SHP77 (cell line): ENCODE measurements at regions not wholly inside any gene's neighbourhood (a gene's known extent, or its start where the extent isn't known, plus 50 kb on each side); places are given as distances from the start of the nearest gene placed in this dataset.
"Not testable (repeated sequence)": the region's sequence is repeated elsewhere in the genome, so short reads cannot be mapped to it uniquely, and the experiment has no call there.

Experiments used
- DNase-seq, 2 experiments: peaks; one replicate each; lab custom pipeline; 2025; lab: John Stamatoyannopoulos, UW

DNA sequence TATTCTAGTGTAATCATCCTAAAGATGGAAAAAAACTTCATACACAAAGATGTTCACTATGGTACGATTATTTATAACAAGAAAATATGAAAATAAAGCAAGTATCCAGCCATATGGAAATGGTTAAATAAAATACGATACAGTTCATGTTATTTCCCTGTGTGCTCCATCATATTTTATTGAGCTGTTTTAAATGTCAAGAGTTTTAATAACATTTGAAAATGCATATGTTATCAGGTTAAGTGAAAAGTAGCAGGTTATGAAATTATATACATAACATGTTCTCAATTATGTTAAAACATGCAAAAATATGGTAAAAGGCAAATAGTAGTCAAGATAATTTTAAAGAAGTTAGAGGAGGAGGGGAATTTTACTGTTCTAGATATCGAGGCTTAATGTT is 192.0 kb downstream of the HNRNPD start:
- DNase-seq: no peak

DNA sequence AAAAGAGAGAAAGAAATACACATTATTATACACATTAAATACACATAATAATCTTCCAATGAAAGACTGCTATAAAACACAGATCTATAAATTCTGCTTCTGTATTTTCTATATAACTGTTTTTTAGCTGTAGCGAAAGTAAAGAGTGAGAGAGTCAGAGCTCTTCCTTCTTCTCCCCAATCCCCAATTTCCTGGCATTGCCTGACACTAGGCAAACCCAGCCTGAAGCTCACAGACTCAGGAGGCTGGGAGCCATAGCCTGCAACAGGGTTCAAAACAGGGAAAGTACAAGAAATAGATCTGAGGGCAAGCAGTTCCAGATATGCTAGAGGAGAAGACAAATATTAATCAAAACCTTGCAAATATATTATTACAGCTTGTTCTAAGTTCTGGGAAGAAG is 201.6 kb downstream of the HNRNPD start:
- DNase-seq: no peak

DNA sequence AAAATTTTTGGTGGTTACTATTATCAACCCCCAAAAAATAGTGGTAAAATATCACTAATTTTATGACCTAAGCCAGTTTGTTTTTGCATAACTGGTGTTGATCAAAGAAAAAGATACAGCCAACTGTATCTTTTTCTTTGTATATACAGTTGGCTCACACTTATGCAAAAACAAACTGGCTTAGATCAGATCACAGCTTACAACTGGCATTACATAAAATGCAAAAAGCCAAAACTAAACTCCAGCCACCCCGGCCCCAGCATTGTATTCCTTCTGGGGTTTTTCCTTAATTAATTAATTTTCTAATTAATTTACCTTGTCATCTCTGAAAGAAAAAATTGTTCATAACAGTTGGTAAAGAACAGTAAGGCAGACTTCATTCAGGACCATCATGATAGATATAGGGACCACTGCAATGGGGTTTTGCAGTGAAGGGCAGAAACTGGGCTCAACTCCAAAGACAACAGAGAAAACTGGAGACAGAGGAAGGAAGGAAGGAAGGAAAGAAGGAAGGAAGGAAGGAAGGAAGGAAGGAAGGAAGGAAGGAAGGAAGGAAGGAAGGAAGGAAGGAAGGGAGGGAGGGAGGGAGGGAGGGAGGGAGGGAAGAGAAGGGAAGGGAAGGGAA is 202.1 kb downstream of the HNRNPD start:
- DNase-seq: no peak

GRCh38 chr4:82149750-82150149 is 224.0 kb downstream of the HNRNPD start:
- no peak for DNase-seq

DNA sequence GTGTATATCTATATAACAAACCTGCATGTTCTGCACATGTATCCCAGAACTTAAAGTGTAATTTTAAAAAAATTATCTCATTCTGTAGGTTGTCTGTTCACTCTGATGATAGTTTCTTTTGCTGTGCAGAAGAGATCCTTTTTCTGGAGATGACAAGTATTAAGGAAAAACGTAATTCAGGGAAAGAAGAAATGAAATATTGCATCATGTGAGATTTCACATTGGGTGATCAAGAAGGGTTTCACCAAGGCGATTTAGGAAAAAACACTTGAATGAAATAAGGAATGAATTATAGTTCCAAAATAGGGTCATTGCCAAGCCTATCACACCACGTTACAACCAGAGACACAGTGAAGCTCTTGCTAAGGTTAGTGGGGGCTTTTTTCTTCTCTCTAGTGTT is 227.9 kb downstream of the HNRNPD start:
- DNase-seq: no peak

- no peak for DNase-seq
Measured at GRCh38 chr4:82140422-82140821, 233.4 kb downstream of the HNRNPD start.

GRCh38 chr4:82139287-82139686 is 234.5 kb downstream of the HNRNPD start:
- DNase-seq: no peak

DNA sequence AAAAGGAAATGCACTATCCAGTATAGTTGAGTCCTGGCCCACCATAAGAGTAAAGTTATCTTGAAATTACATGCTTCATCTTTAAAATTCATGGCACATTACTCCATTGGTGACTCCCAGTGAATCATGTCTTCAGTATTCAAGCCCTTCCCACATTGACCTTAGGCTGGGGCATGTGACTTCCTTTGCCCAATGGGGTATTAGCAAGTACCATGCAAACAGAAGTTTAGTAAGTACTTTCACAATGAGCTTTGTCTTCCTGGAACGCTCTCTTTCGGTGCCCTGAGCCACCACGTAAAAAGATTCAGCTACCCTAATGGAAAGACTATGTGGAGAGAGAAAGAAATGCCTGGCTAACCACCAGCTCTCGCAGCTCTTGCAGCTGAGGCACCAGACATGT is 235.4 kb downstream of the HNRNPD start:
- no peak for DNase-seq

- DNase-seq: no peak
Measured at GRCh38 chr4:82136161-82136801, 237.5 kb downstream of the HNRNPD start.

DNA sequence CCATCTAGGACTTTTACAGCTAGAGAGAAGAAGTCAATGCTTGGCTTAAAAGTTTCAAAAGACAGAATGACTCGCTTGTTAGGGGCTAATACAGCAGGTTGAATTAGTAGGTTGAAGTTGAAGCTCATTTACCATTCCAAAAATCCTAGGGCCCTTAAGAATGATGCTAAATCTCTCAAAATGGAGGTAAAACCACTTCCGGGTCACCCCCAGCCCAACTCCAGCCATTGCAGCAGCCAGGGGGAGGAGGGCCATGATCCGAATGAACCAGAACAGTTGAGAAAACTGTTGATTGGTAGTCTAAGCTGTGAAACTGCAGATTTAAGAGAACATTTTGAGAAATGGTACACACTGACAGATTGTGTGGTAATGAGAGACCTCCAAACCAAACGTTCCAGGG is 245.4 kb downstream of the HNRNPD start:
- DNase-seq: no peak

GRCh38 chr4:82126512-82127040 is 247.2 kb downstream of the HNRNPD start:
- DNase-seq: no peak

DNA sequence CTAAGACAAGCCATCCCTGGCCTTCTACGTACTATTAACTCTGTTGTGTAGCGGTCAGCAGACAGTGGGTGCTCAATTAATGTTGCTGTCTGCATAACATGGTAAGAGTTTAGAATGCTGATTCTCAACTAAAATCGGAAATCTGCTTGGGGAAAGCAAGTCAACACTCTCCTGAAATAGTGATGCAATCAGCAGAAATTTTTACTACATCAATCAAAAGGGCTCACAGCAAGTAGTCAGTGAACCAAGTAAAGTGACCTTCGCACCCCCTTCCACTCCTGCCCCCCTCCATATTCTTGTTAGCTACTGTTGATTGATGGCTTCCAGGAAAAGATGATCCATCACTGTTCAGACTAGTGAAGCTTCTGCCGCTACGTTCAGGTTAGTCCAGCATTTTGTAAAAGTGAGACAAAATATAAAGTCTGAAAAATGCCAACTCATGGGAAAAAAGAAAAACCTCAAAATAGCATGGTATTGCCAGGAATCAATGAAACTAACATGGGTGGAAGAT is 247.9 kb downstream of the HNRNPD start:
- no peak for DNase-seq

DNA sequence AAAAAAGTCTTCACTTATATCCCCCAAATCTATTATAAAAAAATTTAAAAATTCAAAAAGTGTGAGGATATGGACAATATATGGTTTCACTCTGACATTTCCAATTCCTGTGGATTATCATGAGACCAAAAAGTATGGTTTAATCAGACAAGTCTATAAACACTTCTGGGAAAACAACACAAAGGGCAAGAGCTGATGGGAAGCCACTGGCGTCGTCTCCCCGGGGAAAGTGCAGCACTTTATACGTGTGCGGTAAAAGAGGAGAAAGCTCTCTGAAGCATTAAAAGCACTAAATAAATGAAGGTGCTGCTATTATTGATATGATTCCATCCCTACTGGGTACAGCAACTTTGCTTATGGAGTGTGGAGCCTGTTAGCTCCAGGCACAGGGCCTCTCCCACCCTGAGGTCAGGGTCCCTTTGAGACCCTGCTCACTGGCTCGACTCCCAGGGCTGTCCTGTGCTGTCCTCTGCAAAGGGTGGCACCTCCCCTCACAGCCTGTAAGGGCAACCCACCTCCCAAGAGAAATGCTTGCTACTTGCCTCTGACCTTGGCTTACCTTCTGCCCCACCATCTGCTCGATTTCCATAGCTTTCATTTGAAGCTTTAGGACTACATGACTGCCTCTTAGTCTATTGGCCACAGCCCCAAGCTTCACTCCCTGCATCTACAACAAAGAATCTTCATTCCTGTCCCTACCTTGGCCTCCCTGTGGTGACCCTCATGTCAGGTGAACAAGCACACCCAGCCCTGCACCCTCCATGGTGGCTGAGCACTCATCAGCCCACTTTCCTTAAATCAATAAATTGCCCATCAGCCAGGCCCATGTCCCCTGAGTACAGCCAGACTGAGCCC is 248.6 kb downstream of the HNRNPD start:
- DNase-seq: no peak

GRCh38 chr4:82124365-82124764 is 249.4 kb downstream of the HNRNPD start:
- no peak for DNase-seq

GRCh38 chr4:82123934-82124333 is 249.9 kb downstream of the HNRNPD start:
- no peak for DNase-seq

- not testable (repeated sequence) for DNase-seq
Measured at GRCh38 chr4:82115183-82115582, 258.6 kb downstream of the HNRNPD start.

GRCh38 chr4:82108506-82108905 is 265.3 kb downstream of the HNRNPD start:
- no peak for DNase-seq

DNA sequence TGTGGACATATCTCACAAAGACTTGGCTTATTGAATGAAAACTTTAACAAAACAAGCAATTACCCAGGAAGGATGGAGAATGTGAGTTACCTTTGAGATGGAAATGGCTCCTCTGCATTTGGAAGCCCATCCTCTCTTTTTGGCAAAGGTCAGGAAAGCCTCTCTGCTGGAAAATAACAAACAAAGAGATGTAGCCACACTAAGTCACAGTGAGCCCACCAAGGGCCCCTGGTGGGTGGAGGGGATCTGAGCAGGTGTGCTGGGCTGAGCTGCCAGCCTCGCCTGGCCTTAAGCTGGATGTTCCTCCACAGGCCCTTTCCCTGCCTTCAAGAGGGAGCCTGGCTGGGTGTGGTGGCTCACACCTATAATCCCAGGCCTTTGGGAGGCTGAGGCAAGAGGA is 269.2 kb downstream of the HNRNPD start:
- DNase-seq: no peak

GRCh38 chr4:82099928-82100579 is 273.7 kb downstream of the HNRNPD start:
- DNase-seq: no peak

- DNase-seq: no peak
Measured at GRCh38 chr4:82097504-82097903, 276.3 kb downstream of the HNRNPD start.

GRCh38 chr4:82090717-82091116 is 283.1 kb downstream of the HNRNPD start:
- DNase-seq: no peak

- DNase-seq: no peak
Measured at GRCh38 chr4:82084747-82085146, 289.0 kb downstream of the HNRNPD start.
